22Rv1 (cell line): ENCODE measurements at regions not wholly inside any gene's neighbourhood (a gene's known extent, or its start where the extent isn't known, plus 50 kb on each side); places are given as distances from the start of the nearest gene placed in this dataset.

ENCODE experiments used
- CTCF ChIP-seq: fragments of 450-650 bp; IDR thresholded peaks from 2 replicates; pipeline ENCODE4 v1.5.1; 2017; ENCODE audit warnings: mild to moderate bottlenecking
- ZFX ChIP-seq: fragments of 450-650 bp; IDR thresholded peaks from 2 replicates; pipeline ENCODE4 v1.6.1; 2017; ENCODE audit warnings: antibody characterized with exemption, borderline replicate concordance

DNA sequence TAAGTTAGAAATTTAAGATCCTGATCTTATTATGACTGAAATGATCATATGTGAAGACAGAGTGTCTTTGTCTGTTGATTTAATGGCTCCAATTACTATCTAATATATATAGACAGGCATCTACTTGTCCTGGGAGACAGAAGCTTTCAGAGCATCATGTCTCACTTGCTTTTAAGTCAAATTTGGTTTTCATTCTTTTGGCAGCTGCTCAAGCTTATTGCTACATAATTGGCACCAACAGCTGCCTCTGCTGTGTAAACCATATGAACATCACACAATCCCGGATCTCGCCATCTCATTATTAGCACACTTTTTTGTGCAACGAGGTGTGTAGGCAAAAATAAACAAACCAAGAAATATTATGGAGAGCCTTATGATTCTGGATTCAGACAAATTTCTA, 1717.9 kb downstream of the EFNA5 start:
- TF ChIP-seq CTCF (no peak), ZFX (no peak)
